HG03097 (cell line): ENCODE measurements at regions not wholly inside any gene's neighbourhood (a gene's known extent, or its start where the extent isn't known, plus 50 kb on each side); places are given as distances from the start of the nearest gene placed in this dataset.

ENCODE experiments used
- ATAC-seq: cut with Tn5 transposase; IDR thresholded peaks from one replicate; pipeline ENCODE4 v1.9.1; 2021; ENCODE audit not compliant: unreplicated experiment, low FRiP score

DNA sequence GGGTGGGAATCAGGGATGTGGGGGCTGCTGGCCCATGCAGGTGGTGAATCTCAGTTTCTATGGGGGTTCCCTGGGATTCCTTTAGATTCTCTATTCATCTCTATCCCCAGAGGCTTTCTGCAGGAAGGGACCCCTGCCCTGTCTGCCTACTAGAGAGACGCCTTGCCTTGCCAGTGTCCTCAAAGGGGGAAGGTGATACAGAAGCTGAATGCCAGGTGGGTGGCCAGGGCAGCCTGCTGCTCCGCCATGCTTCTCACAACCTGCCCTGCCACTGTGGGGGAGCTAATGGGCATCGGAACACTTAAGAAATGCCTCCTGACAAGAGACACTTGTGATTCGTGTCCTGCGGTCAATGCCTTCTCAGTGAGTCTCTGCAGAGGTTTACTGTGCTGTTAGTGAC lies 368.4 kb downstream of the EN1 start:
- ATAC-seq = no peak

DNA sequence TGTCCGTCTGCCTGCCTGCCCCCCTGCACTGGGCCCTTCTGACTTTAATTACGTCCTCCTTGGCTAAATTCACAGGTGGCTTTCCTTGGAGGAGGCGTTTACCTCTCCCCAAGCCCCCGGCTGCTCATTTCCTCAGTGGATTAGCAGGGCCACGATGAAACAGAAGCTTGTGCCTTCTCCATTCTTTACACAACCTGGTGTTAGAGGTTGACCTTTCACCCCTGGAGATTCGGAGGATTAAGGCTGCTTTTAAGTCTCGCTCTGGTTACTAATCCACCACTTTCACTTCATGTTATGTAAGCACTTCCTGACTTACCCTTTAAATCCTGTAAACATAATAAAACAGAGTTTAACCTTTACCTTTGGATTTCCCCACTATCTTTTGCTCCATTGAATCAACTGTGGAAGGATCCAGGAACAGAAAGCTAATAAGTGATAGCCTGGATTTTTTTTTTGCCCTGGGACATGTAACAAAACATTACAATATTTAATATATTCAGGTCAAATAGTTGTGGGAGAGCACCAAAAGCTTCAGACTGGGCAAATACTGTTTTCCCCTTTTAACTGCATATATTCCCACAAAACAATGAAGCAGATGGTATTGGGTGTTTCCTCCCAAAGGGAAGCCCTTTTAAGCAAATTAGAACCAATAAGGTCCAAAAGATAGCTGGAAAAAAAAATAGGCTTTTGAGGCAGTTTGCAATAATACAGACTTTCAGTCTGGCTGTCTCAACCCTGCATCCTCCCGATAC lies 370.2 kb downstream of the EN1 start:
- no peak for ATAC-seq

DNA sequence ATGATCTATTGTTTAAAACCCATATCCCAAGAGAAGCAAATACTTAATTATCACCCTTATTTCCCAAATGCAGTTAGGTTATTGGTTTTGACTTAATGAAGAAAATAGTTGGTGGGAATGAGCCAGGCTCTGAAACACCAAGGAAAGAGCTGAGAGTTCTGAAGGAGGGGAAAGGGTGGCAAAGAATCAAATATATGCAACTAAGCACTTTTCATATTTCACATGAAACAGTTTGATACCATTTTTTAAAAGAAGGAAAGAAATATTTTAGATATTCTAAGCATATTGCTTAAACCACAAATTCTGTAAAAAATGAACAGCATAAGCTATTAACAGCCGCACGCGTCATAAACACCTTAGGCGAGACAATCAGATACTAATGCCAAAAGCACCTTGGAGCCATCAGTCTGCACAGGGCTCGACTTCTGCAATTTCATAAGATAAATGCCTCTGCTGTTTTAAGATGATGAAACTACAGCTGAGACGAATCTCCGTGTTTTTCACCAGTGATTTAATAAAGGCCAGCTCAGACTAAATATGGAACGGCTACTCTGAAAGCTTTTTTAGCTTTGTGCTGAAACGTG lies 371.7 kb downstream of the EN1 start:
- no peak for ATAC-seq

DNA sequence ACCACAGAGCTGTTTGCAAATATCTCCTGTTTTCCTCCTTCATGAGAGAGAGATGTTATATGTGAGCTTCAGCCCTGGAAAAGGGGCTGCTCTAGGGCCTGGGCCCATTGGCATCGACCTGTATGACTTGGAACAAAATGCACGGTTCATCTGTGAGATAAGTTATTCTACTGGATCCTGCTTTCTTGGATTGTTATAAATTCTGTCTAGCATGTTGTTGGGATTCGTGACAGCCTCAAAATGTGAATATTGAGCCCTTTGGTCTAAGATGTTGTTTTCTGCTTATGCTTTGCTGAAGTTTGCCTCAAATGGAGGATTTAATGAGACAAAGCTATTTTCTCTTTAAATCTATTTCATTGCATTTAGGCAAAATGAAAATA lies 372.9 kb downstream of the EN1 start:
- no peak for ATAC-seq

DNA sequence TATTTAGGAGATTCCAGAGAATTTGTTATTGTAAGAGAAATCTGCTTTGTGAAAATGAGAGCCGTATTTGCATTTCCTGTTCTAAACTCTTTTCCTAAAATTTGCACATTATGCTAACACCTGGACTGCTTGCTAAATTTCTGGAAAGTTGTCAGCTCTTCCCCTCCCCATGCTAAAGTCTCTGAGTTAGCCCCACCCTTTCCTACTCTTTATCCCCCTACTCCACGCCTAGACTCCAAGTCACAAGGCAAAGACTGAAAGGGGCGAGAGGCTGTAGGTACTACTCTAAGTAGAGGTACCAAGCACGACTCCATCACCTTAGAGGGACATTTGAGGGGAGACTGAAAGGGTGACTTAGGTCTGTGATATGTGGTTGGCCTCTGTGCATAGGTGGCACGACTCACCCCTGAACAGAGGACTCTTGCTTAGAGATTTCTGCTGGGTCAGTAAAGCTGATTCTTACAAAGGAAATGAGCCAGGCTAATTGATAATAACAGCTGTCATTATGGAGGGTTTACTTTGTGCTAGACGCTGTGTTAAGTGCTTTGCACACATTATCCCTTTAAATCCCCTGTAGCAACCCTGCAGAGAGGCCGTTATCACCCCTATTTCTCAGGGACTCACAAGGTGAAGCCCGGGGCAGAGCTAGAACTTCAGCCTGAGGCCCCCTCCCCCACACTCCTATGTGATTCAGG lies 373.5 kb downstream of the EN1 start:
- no peak for ATAC-seq

DNA sequence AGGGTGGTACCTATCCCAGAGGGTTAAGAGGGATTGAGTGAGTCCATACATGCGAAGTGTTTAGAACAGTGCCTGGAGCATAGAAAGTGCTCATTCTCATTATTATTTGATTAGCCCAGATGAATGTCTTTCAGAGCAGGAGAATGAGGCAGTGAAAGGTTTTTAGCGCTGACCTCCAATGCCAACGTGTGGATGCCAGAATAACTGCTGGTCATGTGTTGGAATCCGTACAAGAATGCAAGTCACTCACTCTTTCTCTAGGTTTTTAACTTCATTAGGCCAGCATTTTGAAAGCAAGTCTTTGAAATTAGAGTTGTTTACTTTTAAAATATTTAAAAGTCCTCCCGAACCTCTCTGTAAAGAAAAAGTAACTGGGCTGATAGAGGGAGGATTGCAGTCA lies 374.2 kb downstream of the EN1 start:
- no peak for ATAC-seq

DNA sequence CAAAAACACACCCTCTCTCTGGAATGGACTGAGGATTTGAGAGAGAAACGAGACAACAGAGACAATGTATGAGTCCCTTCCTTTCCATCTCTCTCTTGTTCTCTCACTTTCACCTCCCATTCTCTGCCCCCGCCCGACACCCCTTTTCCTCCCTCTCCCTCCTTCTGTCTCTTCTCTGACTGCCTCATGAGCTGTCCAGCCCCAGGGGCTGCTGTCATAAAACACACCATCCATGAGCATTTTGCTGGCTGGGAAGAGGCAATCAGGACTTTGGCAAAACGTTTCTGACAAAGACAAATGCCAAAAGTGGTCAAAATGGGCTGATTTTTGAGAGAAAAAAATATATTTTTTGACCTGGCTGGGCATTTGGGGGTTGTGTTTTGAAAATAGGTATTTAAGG lies 377.2 kb downstream of the EN1 start:
- no peak for ATAC-seq

DNA sequence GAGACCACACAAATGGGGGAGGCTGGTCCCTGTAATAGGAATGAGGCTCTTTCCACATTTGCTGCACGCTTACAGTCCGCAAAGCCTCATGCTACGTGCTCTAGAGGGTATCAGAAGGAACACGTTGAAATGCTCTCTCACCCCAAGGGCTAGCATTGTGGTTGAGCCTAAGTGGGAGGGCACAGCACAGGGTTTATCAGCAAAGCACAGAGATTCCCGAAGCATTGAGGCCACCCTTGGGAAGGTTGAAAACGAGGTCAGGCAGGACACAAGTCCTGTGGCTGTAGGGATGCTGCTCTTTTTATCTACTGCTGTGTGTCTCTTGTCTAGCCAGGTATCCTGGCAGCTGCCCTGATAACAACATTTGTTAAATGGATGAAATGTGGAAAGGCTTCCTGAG lies 378.3 kb downstream of the EN1 start:
- ATAC-seq = no peak

DNA sequence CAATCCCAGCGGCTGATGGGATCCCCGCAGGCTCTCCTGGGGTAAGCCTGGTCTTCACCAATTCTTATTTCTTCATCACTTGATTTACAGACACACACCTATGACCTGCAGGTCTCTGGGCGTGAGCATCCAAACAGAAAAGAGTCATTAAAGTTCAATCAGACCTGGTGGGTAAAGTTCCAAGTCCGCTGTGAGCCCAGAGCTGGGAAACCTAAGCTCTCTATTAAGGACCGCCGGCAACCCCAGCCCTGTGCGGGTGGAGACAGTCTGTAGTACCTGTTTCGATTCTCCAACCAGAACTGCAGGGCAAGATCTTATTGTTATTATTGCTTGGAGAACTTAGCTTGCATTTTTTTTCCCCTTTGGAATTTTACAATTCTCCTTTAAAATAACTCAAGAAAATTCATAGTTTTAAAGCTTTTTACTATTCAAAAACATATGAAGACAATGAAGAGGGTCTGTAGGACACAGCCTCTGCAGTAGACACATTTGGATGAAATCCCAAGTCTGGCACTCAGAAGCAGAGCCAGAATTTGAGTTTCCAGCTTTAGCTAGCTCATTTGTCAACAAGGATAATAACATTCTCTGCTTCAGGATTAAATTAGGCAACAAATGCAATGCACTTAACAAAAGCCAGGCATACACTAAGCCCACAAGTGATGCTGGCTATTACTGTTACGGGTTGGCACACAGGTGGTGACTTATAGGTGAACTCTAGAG lies 376.4 kb downstream of the INSIG2 start:
- no peak for ATAC-seq

DNA sequence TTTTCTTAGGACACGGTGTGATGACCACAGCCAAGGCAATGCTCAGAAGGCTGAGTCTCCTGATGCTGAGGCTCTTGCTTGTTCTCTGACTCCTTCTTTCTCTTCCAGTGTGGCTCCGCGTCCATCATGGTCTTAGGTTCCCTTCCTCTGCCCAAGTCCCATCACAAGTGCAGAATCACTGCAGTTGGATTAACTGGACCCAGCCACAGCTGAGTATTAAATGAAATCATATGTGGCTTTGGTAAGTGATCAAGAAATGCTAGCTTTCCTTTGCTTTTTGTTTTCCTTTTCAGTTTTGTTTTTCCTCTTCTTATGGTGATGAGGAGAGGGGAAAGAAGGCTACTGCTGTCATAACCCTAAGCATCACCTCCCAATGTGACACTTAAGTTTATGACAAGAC lies 375.8 kb downstream of the INSIG2 start:
- no peak for ATAC-seq

DNA sequence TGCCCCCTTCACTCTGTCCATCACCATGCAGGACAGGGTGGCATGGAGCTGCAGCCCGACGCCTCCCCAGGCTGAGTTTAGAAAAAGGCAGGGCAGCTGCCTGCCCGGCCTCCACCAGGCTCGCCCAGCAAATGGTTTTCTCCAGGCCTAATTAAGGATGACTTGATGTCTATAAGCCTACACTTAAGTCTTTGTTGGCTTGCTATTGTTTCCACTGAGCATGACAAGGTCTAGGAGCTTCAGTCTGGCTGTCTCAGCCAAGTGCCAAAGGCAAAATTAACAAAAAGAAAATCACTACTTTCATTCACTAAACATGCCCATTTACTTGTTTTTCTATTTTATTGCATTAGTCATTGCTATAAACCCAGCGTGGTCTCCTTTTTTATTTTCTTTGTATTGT lies 372.2 kb downstream of the INSIG2 start:
- no peak for ATAC-seq

DNA sequence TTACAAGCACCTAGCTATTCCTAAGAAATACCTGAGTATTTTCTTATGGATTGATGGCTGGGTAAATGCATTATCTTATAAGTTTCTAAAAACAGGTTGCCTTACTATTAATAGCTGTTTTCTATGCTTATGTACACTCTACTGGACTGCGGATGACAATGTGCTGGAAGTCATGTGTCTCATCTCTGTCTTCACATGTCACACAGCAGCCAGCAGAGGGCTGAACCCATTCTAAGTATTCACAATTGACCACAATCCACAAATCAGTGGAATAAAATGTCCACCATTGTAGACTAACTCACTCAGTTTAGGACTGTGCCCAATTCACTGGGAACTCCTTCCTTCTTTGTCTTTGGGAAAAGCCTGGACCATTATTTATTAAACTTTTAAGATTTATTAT lies 371.2 kb downstream of the INSIG2 start:
- ATAC-seq = no peak

DNA sequence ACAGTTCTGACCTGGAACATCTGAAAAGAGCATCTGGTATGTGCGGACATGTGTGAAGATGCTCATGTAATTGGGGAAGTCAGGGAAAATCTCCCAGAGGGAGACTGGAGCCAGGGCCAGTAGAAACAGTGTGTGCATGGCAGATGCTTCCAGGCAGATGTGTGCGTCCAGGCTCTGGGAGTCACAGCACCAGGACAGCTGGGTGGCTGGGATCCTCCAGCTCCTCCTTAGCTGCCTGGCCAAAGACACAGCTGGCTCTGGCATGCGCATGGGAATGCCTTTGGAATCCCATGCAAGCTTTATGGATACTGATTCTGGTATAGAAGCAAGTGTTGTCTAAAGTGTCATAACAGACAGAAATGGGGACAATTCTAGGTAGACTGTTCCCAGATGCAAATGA lies 369.7 kb downstream of the INSIG2 start:
- no peak for ATAC-seq

DNA sequence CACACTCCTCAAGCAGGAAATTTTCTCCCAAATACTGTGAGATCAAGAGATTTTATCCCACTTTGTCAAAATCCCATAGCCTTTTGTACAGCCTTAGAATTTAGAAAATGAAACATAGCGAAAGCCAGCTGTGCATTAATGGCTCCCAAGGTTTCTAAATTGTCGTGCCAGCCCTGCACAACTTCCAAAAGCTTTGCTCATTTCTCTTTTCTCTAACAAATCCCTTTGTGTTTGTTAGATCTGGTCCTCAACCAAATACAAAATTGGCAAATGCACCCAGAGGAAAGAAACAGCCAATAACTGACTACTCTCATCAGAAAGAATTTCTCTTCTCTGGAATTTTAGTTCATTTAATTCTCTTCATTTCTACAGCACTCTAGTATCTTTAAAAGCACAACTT lies 361.1 kb downstream of the INSIG2 start:
- ATAC-seq = no peak

DNA sequence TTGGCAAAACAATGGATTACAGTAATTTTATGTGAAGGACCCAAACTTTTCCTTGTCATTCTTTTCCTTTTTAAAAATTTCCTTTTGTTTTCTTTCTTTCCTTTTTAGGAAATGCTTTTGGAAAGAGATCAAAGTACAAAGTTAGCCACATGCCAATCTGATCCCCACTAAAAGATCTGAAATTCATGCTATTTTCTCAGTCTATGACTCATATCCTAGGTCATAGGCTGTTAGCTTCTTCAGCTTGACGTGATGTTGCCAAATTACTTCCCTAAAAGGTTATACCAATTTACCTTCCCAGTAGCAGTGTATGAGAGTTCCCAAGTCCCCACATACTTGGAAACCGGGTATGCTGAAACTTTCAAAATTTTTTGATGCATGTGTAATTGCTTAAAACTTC lies 355.3 kb downstream of the INSIG2 start:
- no peak for ATAC-seq

DNA sequence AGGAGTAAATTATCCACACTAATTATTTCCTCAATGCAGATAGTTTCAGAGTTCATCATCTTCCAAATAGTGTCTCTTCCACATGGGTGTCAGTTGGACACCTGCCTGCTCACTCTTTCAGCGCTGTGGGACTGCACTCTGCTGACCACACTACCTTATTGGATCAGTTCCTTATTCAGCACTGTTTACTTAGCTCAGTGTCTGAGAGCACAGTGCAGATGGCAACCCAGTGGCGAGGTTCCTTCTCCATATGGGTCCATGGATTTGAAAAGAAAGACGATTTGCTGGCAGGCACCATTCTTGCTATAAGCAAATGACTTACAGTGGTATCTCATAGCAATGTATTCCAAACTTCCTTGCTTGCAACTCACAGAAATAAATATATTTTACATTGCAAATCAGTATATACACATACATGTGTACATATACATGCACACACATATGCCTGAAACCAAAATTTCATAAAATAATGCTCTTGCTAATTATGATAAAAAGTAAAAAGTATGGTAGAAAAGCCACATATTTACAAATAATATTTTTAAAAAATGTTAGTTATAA lies 354.8 kb downstream of the INSIG2 start:
- no peak for ATAC-seq

DNA sequence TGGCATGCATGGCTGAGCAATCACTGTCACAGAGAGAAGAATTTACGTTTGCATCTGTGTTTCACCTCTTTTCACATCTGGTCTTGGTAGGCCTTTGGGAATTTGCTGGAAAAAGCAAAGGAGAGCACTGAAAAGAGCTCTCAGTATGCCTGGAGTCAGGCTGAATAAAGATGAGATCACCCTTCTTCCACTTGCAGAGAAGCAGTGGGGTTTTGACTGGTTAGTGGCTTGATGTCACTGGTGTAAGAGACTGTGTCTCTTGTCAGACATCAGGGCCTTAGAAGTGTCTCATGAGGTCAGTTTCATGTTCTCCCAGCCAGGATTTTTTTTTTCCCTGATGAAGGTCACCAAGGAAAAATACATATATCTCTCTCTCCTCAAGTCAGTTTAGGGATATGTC lies 353.8 kb downstream of the INSIG2 start:
- no peak for ATAC-seq

DNA sequence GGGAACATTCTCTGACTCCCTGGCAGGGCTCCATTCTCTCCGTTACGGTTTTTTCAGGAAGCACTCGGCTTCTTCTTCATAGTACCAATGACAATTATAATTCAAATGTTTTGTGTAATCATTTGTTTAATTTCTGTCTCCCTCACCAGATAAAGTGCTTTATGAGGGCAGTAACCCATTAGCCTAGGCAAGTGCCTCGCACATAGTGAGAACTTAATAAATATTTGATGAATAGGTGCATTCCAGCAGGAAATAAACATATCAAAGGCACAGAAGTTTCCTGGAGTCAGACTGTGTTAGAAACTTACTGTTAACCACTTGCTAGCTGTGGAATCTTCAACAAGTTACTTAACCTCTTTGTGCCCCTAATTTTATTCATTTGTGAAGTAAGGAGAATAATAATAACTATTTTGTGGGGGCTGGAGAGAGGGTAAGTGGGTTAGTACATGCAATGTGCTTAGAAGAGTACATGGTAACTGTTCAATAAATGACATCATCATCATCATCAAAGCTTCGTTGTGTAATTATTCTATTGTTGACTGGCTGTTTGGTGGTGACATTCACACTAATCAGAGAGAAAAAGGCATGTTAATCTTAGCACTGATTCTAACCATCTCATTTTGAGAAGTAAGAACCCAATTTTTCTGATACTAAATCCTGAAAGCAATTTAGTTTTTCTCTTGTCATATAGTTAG lies 352.3 kb downstream of the INSIG2 start:
- ATAC-seq = no peak

DNA sequence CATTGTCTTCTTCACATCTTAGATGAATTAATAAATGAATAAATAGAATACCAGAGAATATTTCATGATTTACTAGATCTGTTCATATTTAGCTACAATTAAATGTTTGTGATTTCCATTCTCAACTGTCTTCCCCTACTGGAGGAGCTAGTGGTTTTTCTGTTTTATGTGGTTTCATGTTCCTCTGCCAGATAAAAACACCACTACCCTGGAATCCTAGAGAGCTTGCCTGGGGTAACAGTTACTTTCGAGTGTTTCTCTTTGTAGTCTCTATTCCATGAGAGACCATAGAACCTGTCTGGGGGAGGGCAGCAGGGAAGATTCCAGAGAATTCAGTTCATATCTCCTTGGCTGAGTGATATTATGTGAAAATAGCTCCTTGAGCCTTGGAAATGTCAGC lies 349.2 kb downstream of the INSIG2 start:
- ATAC-seq = no peak

DNA sequence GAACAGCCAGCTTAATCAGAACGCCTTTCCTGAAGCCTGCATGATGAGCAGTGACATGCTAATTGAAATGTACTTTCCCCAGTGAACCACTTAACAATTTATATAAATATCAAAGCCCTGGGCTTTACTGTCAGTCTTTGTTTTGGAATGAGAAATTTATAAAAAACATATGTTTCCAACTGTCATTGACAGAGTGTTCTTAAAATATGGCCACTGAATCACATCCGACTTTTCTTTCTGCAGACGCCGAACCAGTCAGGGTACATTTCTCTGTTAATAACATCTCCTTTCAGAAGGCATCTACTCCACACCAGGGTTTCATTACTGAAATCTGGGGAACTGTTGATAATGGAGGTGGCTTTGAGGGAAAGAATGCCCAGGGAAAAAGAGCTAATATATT lies 343.7 kb downstream of the INSIG2 start:
- ATAC-seq = no peak

DNA sequence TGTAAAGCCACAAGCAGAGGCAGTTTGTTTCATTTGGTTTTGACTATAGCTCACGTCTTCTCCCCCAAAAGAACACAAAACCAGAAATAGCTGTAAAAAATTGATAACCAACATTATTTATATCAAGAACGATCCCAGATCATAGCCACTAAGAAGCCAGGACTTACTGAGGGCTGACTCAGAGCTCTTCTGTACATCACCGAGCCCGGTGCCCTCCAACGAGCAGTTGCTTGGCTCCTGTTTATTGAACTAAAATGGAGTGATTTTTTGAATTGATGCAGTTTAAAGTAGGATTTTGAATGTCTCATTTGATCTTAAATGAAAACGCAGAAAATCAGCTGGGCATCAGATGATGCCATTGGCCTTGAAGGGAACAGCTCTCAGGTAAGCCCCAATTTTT lies 343.3 kb downstream of the INSIG2 start:
- ATAC-seq = no peak
